Fibroblast of skin of scalp (primary cell): ENCODE measurements at regions not wholly inside any gene's neighbourhood (a gene's known extent, or its start where the extent isn't known, plus 50 kb on each side); places are given as distances from the start of the nearest gene placed in this dataset.

Experiments used
- DNase-seq: peaks from one replicate; pipeline ENCODE4 v3.0.0-alpha.2; 2013

DNA sequence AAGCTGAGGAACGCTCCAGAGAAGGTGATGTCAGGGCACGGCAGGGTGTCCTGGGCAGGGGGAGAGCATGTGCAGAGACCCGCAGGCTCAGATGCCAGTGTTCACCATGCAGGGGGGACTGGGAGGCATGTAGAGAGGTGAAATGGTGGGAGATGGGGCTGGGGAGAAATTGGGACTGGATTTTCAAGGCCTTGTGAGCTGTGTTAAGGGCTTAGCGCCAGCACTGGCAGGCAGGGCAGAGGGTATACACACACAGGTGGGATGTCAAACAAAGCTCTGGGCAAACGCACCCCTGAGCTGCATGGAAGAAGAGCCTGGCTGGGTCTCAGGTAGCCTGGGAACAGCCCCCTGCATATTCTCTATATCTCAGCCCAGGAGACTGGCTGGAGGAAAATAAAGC lies 282.7 kb downstream of the SHQ1 start:
- no peak for DNase-seq

GRCh38 chr3:72563690-72564370 lies 284.4 kb downstream of the SHQ1 start:
- no peak for DNase-seq

- no peak for DNase-seq
These were observed 287.2 kb downstream of the SHQ1 start for GRCh38 chr3:72560846-72561675.

GRCh38 chr3:72559385-72559784 lies 288.9 kb downstream of the SHQ1 start:
- no peak for DNase-seq

- DNase-seq: no peak
These were observed 290.2 kb downstream of the SHQ1 start for GRCh38 chr3:72558001-72558400.

DNA sequence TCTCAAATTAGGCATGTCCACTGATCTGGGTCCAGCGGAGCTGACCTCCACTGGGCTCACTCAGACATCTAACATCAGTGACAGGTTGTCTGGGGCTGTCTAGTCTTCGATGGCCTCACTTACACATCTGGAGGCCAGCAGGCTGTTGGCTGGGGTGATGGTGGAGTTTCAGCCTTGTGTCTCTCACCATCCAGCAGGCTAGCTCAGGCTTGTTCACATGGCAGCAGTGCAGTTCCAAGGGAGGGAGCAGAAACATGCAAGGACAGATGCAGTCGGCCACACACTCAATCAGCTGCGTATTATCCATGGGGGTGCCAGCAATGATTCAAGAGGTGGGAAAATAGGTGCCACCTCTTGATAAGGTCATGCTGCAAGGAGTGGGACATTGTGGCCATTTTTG lies 292.5 kb downstream of the SHQ1 start:
- no peak for DNase-seq

DNA sequence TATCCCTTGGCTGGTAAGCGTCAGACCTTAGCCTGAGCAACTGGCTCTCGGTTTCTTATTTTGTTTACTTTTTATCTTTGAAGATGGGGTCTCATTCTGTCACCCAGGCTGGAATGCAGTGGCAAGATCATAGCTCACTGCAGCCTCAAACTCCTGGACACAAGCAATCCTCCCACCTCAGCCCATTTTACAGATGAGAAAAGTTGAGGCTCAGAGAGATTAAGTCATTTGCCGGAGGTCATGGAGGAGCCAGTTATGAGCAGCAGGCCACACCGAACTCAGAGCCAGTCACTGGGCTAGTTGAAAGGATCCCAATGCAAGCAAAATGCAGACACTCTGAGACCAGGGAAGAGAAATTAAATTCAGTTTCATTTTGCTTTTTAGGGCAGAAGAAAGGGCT lies 293.6 kb downstream of the SHQ1 start:
- DNase-seq: no peak

DNA sequence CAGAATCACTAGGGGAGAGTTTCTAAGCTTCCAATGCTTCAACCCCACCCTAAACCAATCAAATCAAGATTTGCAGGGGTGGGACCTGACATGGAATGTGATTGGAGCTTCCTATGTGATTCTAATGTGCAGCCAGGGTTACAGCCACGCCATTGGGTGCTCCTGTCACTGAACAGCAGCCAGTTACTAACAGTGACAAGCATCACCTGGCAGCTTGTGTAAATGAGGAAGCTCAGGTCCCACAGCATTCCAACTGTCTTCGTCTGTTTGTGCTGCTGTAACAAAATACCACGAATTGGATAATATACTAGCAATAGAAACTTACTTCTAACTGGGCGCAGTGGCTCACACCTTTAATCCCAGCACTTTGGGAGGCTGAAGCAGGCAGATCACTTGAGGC lies 294.9 kb downstream of the SHQ1 start:
- DNase-seq: no peak

GRCh38 chr3:72550582-72551262 lies 297.5 kb downstream of the SHQ1 start:
- no peak for DNase-seq

- no peak for DNase-seq
These were observed 298.3 kb downstream of the SHQ1 start for GRCh38 chr3:72549761-72550581.

GRCh38 chr3:72548981-72549380 lies 299.3 kb downstream of the SHQ1 start:
- DNase-seq: no peak

DNA sequence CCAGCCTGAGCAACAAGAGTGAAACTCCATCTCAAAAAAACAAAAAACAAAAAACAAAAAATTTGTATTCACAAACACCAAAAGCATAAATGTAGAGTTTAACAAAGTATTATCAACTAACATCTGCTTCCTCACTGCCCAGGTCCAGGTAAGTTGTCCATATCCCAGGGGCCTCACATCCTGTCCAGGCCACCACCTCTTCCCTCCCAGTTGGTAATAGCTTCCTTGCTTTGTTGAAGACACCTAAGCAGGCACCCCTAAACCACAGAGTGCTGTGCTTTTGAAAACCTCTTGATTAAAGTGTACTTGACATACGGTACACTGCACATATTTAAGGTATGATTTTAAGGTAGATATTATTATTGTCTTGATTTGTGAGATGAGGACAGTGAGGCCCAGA lies 299.8 kb downstream of the SHQ1 start:
- no peak for DNase-seq

GRCh38 chr3:72547183-72547582 lies 301.1 kb downstream of the SHQ1 start:
- DNase-seq: no peak

GRCh38 chr3:72544239-72544638 lies 304.0 kb downstream of the SHQ1 start:
- no peak for DNase-seq

DNA sequence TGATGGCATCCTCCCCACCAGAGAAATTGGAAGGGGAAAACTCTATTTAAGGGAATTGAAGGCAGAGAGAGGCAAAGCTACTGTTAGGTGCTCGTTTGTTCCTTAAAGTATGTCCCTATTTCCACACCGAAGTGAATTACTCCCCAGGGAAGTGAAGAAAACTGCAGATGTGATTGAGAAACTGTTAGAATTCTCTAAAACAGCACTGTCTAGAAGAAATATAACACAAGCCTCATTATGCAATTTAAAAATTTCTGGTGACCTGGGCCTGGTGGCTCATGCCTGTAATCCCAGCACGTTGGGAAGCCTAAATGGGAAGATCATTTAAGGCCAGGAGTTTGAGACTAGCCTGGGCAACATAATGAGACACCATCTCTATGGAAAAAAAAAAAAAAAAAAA lies 305.0 kb downstream of the SHQ1 start:
- DNase-seq: no peak

DNA sequence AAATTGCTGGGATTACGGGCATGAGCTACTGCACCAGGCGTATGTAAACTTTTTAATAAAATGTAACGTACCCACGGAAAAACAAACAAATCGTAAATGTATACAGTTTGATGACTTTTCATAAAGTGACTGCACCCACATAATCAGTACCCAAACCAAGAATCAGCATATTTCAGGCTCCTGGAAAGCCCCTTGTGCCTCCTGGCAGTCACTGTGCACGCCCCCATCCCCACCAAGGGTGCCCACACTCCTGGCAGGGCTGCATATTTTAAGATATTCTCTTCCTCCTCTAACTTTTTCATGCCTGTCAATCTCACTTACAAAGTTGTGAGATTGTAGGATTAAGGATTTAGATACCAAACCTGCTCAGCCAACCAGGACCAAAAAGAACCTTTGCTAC lies 305.5 kb downstream of the SHQ1 start:
- DNase-seq: no peak

DNA sequence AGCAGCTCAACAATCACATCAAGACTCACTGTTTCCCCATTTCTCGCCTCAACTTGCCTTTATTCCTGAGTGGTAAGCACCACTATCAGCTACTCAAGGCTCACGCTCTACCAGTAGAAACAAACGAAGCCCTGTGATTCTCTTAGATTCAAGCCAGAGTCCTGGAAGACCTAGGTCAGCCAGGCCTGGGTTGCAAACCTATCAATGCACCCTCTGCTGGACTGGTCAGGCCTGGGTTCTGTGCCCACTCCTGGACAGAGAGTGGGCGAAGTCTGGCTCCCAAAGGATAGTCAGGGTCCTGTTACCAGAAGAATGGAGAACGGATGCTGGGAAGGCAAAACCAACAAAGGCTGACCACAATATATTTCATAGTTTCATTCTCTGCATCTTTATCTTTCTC lies 308.4 kb downstream of the SHQ1 start:
- no peak for DNase-seq

- no peak for DNase-seq
These were observed 310.0 kb downstream of the SHQ1 start for GRCh38 chr3:72538070-72538745.

GRCh38 chr3:72537448-72537847 lies 310.8 kb downstream of the SHQ1 start:
- no peak for DNase-seq

DNA sequence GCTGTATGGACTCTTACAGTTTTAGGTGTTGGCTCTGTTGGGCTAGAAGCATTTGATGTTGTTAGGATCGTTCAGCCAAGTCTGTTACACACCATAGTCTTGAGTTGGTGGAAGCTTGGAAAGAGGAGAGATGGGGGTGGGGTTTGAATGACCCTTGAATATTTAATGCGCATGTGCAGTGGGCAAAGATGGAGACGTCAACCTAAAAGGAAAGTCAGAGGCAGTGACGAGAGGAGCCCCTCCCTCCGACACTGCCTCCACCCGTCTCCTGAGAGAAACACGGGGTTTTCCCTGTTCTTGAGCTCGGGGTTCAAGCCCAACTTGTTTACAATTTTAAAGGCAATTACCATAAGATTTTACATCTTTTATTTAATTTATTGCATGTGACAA lies 311.4 kb downstream of the SHQ1 start:
- no peak for DNase-seq

DNA sequence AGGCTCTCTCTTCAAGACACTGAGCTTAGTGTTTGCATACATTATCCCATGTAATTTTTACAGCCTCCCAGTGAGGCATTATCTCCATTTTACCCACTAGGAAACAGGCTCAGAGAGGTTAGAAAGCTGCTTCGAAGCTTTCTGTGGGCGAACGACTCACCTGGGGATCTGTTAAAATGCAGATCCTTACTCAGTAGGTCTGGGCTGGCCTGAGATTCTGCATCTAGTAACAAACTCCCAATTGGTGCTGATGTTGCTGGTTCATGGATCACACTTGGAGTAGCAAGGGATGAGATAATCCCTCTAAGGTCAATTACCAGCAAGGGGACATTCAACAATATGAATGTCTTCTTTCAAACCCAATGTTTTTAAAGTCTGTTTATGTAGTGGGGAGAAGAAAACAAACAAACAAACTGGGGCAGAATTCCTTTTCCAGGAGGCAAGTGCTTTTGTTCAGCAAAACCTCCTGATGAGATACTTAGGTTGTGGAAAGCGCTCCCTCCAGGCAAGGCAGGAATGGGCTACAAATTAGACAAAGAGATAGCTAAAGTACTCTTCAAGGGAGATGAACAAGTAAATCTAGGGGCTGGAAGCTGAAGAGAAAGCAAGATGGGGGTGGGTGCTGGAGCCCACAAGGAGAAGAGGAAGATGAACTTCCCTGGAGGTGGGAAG lies 311.9 kb downstream of the SHQ1 start:
- no peak for DNase-seq

DNA sequence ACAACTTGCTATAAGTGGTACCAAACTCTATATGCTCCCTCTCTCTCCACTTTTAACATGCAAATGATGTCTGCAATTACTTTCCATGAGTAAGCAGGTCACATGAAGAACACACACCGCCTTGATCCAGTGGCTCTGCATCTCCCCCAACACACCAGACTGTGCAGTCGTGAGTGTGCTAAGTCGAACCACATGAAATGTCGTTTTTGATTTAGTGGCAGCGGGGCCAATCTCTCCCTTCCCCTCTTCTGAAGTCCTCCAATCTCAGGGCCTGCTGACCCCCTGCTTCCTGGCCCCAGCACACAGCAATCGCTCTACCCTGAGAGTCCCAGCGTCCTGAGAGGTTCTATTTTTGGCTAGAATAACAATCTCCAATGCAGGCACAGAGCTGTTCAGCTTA lies 312.5 kb downstream of the SHQ1 start:
- peak; percentile 13 for DNase-seq
